GM20000 (cell line): ENCODE measurements at regions not wholly inside any gene's neighbourhood (a gene's known extent, or its start where the extent isn't known, plus 50 kb on each side); places are given as distances from the start of the nearest gene placed in this dataset.

Experiments used
- DNase-seq: peaks from one replicate; pipeline ENCODE4 v3.0.0; 2012; ENCODE audit warnings: low spot score
- CTCF ChIP-seq: IDR thresholded peaks from 2 replicates; pipeline ENCODE4 v1.5.1; 2012; ENCODE audit warnings: mild to moderate bottlenecking, control low read depth; ENCODE audit errors: extremely low read depth, missing control alignments

- no peak for DNase-seq
- no peak for TF ChIP-seq CTCF
Observed at GRCh38 chr3:44072601-44073540, 168.8 kb upstream of the TOPAZ1 start.

GRCh38 chr3:44074181-44074580, 167.5 kb upstream of the TOPAZ1 start:
- no peak for DNase-seq
- no peak for TF ChIP-seq CTCF

GRCh38 chr3:44076221-44076829, 165.4 kb upstream of the TOPAZ1 start:
- no peak for TF ChIP-seq CTCF
- no peak for DNase-seq

GRCh38 chr3:44077267-44077666, 164.4 kb upstream of the TOPAZ1 start:
- no peak for DNase-seq

GRCh38 chr3:44078863-44079262, 162.8 kb upstream of the TOPAZ1 start:
- no peak for TF ChIP-seq CTCF
- DNase-seq = no peak

More at GRCh38 chr3:44077267-44077666, 164.4 kb upstream of the TOPAZ1 start:
- no peak for TF ChIP-seq CTCF

- no peak for TF ChIP-seq CTCF
Observed at GRCh38 chr3:44079916-44080315, 161.8 kb upstream of the TOPAZ1 start.

GRCh38 chr3:44080474-44081072, 161.1 kb upstream of the TOPAZ1 start:
- no peak for DNase-seq
- TF ChIP-seq CTCF = no peak

More at GRCh38 chr3:44079916-44080315, 161.8 kb upstream of the TOPAZ1 start:
- no peak for DNase-seq
